ENCODE measurements at regions not wholly inside any gene's neighbourhood (a gene's known extent, or its start where the extent isn't known, plus 50 kb on each side); places are given as distances from the start of the nearest gene placed in this dataset.
"Not testable (repeated sequence)": the region's sequence is repeated elsewhere in the genome, so short reads cannot be mapped to it uniquely, and the experiment has no call there.

GRCh38 chr2:63739180-63739579 lies 102.5 kb upstream of the UGP2 start:
- DNase-seq (ENCODE audit: low read depth) = not testable (repeated sequence)

- no peak for DNase-seq (ENCODE audit: low read depth)
Observed at GRCh38 chr2:63740020-63740419, 101.7 kb upstream of the UGP2 start.

- peak; percentile 51 for DNase-seq (ENCODE audit: low read depth)
Observed at GRCh38 chr2:63740943-63741342, 100.8 kb upstream of the UGP2 start.

GRCh38 chr2:63741884-63742579 lies 99.7 kb upstream of the UGP2 start:
- no peak for DNase-seq (ENCODE audit: low read depth)

GRCh38 chr2:63742580-63742976 lies 99.1 kb upstream of the UGP2 start:
- DNase-seq (ENCODE audit: low read depth) = no peak

- no peak for DNase-seq (ENCODE audit: low read depth)
Observed at GRCh38 chr2:63743170-63743981, 98.3 kb upstream of the UGP2 start.

- DNase-seq (ENCODE audit: low read depth) = no peak
Observed at GRCh38 chr2:63743982-63744966, 97.4 kb upstream of the UGP2 start.

- DNase-seq (ENCODE audit: low read depth) = not testable (repeated sequence)
Observed at GRCh38 chr2:63746548-63746947, 95.1 kb upstream of the UGP2 start.

- DNase-seq (ENCODE audit: low read depth) = no peak
Observed at GRCh38 chr2:63751901-63752300, 89.8 kb upstream of the UGP2 start.

- peak; percentile 56 for DNase-seq (ENCODE audit: low read depth)
Observed at GRCh38 chr2:63755216-63755615, 86.5 kb upstream of the UGP2 start.

GRCh38 chr2:63755965-63756364 lies 85.7 kb upstream of the UGP2 start:
- peak; percentile 36 for DNase-seq (ENCODE audit: low read depth)

GRCh38 chr2:63763391-63763941 lies 78.2 kb upstream of the UGP2 start:
- peak; percentile 88 for DNase-seq (ENCODE audit: low read depth)

- peak; percentile 19 for DNase-seq (ENCODE audit: low read depth)
Observed at GRCh38 chr2:63764630-63765029, 77.1 kb upstream of the UGP2 start.

- no peak for DNase-seq (ENCODE audit: low read depth)
Observed at GRCh38 chr2:63765117-63765516, 76.6 kb upstream of the UGP2 start.

- DNase-seq (ENCODE audit: low read depth) = no peak
Observed at GRCh38 chr2:63767307-63767706, 74.4 kb upstream of the UGP2 start.

- DNase-seq (ENCODE audit: low read depth) = no peak
Observed at GRCh38 chr2:63768051-63768450, 73.6 kb upstream of the UGP2 start.

GRCh38 chr2:63769915-63770314 lies 71.8 kb upstream of the UGP2 start:
- no peak for DNase-seq (ENCODE audit: low read depth)

- no peak for DNase-seq (ENCODE audit: low read depth)
Observed at GRCh38 chr2:63772061-63772460, 69.6 kb upstream of the UGP2 start.

GRCh38 chr2:63775191-63775590 lies 66.5 kb upstream of the UGP2 start:
- no peak for DNase-seq (ENCODE audit: low read depth)

GRCh38 chr2:63776382-63776781 lies 65.3 kb upstream of the UGP2 start:
- DNase-seq (ENCODE audit: low read depth) = no peak

GRCh38 chr2:63777816-63778215 lies 63.9 kb upstream of the UGP2 start:
- no peak for DNase-seq (ENCODE audit: low read depth)

- no peak for DNase-seq (ENCODE audit: low read depth)
Observed at GRCh38 chr2:63778391-63778790, 63.3 kb upstream of the UGP2 start.
